ENCODE measurements at regions not wholly inside any gene's neighbourhood (a gene's known extent, or its start where the extent isn't known, plus 50 kb on each side); places are given as distances from the start of the nearest gene placed in this dataset.

DNA sequence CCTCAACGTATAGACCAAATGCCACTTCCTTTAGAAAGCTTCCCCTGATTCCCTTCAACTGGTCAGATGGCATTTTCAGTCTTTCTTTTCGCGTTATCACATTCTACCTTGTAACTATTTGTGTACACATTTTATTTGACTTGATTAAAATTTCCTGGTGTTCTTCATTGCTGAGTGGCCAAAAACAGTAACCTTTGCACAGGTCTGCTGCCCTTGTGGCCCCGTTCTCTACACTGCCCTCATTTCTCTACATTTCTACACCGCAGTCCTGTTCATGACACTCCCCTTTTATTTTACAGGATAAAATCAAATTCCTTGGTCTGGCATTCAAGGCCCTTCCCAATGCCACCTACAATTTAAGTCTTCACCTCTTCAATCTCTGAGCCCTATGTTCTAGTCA is 334.2 kb upstream of the SLC30A5 start:
- no peak for DNase-seq

DNA sequence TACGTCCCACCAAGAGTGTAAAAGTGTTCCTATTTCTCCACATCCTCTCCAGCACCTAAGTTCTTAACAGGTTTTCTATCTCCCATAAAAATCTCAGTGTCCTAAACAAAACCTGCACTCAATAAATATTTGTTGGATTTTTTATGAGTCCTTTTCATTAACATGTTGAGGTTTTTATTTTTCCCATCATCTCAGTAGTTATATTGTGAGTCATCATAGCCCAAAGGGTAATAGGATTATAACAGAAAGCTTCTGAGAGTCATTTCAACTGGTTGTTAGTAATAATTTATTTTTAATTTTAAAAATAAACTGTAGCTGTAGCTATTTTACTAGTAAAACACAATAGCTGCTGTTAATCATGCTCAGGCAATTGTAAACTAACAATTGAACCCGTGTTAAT is 331.6 kb upstream of the SLC30A5 start:
- DNase-seq, result no peak

DNA sequence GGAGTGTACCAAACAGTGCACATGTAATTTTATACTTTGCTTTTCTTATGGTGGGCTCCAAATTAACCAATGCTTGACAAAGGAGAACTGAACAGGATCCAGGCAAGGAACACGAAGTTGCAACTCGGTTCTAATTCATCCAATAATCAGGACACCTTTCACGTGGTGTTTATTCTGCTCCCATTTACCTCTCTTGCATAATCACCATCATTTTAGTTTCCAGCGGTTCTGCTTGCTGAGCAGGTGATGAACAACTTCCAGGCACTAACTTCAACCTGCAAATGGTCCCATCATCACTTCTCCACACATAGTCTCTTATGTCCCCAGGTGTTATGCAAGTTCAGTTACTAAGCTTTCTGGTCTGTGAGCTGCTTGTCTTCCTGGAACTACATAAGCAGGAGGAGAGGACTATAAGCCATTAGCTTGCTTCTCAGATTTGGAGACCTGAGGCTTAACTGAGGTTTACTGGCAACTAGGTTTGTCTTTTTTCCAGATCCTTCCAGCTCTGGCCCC is 326.8 kb upstream of the SLC30A5 start:
- no peak for DNase-seq

DNA sequence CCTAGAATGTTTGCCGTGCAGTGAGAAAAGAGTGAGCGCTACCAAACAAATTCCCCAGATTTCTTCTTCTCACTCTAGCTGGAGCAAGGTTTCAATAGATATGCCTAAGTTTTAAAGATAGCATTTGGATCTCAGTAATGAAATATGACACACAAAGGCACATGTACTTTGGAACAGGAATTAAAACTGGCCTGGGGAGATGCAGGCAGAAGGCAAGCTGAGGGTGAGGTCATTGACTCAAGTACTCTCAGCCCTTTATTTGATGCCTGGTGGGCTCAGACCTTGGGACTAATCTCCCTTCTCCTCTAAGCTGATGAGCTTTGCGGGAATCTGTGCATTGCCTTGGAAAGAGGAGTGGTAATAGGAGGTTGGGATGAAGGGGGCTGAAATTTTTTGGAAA is 323.3 kb upstream of the SLC30A5 start:
- DNase-seq, result no peak

DNA sequence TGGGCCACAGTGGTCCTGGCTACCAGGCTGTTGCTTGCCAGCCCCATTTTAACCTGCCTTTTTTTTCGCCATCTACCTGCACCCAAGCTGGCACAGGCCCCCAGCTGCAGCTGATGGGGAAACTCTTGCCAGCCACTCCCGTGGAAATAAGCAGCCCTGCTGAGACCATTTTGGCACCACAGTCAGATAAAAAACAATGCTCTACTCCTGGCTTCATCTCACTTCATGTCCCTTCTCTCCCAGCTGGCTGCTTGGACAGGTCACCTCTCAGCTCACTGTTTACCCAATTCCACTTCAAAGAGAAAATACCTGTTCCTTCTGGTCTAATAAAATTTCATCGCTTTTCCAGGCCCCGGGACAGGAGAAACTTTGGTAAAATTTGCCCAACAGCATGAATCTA is 322.6 kb upstream of the SLC30A5 start:
- DNase-seq, result no peak

DNA sequence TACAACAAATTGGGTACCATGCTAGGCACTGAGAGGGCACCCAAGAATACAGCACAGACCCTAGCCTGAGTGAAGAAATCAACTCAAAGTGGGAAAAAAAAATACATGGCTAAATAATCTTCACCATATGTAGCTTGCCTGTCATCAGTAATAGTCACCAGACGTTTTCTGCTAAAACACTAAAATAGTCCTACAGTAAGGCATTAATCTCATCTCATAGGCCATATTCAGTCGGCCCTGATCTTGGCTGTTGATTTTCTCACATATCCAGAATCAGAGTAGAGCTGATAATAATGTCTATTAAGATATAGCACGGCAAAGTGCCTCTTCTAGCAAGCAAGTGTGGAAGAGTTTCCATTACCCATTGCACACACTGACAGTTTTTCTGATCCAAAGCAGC is 322.1 kb upstream of the SLC30A5 start:
- DNase-seq, result no peak

DNA sequence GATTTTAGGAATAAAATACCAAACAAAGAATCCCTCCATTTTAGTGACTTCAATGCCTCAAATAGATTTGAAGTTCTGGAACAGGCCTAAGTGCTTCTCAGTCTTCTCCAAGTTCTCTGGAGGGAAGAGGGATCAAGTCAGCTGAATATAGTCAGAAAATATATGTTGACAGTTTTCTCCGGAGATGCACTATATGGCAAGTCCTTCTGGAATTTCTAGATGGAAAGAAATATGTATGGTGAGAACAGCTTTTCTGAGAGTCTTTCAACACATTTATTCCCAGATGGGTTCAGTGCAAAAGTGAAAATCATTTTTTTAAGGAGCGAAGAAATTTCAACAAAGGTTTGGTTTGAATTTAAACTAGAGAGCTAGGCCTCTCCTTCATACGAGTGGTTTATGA is 317.4 kb upstream of the SLC30A5 start:
- DNase-seq, result no peak

DNA sequence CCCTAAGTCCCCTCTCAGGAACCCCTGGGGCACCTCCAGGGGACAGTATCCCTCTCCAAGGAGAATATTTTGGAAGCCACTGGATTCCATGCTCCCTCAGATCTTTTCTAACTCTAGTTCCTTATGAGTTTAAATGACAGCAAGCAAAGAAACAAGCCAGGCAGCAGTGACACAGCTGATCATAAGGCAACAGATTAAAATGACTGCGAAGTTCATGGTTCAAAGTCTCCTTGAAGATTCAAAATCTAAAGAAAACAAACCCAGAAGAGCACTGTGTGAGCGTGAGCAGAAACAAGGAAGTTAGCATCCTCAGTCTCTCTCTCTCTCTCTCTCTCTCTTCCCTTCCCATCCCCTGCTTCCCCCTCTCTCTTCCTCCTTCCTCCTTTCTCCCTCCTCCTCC is 316.7 kb upstream of the SLC30A5 start:
- no peak for DNase-seq

DNA sequence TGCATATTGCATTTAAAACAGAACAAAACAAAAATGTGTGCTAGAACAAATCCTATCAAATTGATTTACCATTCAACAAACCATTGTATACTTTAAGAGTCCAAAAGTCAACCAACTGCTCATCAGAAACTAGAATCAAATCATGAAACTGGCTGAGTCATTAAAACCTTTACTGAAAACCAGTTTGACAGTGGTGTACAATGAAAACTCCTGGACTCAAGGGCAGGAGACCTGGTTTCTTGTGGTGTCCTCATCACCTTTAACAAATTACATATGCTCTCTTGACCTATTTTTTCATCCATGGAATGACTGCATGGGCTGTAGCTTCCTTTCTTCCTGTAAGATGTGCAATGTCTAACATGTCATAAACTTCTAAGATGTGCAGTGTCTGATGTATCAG is 315.3 kb upstream of the SLC30A5 start:
- no peak for DNase-seq

DNA sequence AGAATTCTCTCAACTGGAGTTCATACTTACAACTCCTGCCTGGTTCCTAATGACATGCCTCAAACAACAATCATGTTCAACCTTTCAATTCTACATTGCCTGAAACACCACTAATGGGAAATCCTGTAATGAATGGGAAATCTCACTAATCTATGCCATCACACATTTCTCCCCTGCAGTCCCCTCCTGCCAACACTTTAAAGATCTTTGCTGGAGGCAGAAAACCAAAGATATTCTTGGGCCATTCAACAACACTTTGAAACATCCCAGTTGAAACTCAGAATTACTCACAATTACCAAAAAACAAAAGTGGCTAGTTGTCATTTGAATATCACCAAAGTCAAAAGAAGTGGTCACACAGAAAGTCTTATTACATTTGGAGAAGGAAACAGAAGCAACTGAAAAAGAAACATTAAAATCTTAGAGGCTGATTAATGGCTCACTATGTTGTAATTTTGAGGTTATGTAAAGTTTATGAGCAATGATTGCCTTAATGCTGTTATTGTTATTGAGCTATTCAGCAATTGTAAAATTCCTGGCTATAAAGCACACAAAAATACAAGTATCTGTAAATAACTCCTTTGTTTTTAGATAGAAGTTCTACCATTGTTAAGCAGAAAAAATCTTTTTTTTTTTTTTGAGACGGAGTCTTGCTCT is 313.4 kb upstream of the SLC30A5 start:
- no peak for DNase-seq

DNA sequence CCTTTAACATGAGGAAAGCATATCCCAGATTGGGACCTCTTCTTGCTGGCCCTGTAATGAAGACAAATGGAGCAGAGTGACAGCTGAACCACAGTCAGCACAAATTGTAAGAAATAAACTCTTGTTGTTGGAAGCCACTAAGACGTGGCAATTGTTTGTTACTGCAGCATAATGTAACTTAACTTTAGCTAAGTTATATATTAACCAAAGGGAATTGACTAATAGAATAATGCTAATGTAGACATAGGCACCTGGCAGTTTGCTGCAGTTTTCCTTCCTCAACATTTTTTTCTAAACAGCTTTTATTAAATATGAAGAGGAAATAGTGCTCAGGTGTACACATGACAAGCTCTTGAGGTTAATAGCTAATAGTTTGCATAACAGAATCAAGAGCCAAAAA is 300.7 kb upstream of the SLC30A5 start:
- no peak for DNase-seq

DNA sequence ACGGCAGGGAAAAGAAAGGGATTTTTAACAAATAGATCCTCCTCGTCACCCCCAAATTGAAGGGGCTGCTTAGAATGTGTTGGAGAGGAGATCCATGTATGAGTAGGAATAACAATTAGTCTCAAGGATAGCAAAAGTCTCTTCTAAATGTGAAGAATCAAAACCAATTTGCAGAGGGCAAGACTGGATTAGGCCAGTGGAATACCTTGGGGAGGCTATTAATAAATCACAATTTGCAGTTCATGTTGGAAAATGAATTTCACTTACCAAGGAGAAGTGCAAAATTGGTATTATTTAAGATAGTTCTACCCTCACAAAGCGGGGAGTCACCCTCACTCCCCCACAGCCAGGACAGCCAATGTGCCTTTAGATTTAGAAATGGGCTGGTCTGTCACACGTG is 299.8 kb upstream of the SLC30A5 start:
- DNase-seq, result no peak

DNA sequence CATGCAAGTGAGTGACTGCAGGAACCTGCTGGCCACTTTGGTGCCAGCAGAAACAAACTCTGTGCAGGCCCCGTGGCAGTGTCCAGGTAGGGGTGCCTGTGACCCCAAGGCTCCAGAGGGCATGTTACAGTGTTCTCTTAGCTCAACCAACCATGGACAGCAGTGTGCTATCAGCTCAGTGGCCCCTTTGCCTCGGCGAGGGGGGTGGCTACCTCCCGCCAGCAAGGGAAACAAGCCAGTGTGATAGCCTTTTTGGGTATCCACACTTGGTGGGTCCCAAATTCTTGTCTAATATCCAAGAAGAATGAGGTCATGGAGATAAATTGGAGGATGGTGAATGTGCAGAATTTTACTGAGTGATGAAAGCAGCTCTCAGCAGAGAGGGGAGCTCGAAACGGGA is 298.6 kb upstream of the SLC30A5 start:
- no peak for DNase-seq

DNA sequence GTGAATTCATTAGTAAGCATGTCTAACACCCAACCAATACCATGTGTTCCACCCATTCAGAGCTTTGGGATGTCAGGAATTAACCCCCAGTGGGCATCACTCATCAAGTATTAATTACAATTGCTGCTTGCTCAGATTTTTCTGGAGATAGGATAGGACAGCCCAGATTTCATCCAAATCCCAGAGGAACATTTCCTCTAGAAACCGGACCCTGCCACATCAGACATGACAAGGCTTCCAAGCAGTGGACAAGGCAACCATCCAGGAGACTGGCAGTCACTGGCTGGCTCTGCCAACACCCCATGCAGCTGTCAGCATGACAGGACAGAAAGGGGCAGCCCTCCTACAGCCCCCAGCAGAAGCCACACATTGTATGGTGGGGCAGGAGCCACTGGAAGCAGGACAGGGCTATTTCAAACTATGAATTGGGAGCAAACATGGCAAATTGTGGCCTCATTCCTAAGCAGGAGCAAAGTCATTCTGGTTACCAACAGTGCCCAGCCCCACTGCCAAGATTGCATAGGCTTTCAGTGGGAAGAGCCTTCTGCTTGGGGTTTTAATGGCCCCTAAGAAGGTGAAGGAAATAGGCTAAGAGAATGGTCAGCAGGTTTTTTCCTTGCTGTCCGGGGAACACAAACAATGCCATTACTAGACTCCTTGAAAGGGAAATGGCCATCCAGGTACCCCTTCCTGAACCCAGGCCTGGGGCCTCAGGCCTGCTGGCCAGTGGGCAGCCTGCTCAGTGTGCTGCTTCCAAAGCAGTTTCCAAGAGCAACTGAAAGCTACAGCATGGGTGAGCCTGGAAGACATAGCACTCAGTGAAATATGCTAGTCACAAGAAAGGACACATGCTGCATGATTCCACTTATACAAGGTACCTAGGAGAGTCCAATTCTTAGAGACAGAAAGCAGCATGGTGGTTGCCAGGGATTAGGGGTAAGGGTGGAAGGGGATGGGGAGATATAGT is 294.7 kb upstream of the SLC30A5 start:
- DNase-seq, result no peak

DNA sequence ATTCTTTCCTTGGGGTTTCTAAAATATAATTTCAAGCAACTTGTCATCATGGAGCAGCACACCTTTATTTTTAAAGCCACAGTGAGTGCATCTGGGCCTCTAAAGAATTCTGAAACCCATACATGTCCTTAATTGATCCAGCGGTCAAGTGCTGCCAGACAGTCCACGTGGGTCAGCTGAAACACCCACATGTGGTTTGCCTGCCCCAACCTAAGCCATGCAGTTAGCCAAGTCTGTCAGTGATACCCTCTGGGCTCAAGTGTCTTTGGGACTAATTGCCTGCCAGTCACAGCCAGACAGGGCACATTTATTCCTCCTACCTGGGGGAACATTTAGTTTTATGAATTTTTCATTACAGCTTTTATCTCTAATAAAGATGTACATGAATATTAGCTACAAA is 291.4 kb upstream of the SLC30A5 start:
- no peak for DNase-seq

DNA sequence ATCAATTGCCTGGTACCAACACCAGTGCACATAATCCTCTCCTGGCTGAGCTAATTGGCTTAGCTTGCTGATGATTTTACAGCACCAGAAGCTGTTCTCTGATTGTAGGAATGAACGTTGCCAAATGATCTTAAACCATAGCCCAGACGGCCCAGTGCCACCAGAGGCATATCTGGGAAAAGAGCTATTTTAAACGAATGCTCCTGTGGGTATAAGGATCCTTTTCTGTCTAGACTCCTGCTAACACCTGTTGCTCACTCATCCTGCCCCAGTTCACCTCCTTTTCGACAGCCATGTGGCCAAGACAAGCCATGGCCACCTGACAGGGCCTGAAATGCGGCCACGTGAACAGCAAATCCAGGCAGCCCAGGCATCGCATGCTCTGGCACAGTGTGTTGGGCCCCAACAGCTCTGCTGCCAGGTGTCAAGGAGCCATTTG is 289.9 kb upstream of the SLC30A5 start:
- DNase-seq, result no peak

DNA sequence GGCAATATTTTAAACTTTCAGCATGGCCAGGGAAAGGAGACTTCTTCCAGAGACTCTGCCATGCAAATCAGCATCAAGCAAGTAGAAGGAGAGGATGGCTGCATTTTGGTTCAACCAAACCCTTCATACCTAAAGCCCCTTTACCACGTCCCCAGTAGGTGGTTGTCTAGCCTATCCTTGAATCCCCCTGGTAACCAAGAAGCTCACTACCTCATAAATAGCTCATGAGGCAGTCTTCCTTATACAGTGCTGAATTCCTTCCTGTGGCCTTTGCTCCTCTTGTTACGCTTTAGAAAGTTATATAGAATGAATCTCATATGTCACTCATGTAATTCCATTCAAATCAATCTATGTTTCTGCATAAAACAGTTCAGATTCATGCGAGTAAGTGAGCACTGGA is 289.5 kb upstream of the SLC30A5 start:
- DNase-seq, result no peak

DNA sequence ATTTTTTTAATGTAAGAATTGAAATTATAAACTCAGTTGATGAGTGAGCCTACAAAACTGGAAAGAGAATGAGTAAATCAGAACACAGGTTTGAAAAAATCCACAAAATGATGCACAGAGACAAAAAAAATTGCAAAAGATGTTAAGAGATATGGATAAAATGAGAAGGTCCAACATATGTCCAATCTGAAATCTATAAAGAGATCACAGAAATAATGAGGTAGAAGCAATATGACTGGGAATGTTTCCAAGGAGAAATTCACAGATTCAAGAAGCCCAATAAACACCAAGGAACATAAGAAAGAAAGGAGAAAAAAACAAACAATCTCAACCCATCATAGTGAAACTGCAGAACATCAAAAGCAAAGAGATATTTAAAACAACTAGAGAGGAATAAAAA is 288.4 kb upstream of the SLC30A5 start:
- no peak for DNase-seq

DNA sequence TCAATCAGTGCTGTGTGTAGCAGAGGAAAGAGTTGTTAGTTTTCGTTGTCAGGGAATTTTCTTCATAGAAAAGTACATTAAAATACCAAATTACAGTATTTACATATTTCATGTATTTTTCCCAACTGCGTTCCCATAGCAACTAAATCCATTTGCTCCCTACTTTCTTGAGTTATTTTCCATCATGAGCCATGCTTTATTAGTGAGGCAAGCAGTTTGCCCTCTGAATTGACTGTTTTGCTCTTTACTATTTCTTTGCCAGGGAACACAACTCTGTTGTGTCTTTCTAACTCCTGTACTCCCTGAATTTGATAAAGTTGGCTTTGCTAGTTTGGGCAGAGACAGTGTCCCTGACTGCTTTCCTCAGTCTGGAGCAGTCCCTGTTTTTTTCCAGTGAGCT is 276.2 kb upstream of the SLC30A5 start:
- no peak for DNase-seq

DNA sequence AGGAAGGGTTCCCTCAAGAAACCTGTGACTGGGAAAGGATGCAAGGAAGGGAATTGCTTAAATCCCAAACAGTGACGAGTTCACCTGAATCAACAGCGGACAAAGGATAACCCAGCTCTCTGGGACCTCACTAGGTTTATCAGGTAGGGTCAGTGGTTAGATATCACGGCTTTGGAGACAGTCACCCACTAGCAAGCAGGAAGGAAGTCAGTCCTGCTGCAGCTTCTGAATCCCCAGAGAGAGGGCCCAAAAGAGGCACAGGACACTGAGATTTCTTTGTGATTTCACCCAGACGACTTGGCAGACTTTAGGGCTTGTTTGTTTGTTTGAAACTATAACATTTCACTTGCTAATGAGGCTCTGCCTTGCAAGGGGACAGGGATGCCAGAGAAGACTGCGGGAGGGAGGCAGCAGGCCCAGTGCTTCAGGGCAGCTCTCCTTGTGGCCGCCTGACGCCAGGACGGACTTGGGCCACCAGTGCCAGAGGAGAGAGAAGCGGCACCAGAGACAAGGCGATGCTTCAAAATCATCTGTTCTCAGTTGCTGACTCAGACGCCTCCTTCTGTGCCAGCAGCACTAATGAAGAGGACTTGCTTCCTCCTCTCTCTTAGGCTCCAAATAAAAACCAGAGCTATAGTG is 275.6 kb upstream of the SLC30A5 start:
- DNase-seq, result no peak

DNA sequence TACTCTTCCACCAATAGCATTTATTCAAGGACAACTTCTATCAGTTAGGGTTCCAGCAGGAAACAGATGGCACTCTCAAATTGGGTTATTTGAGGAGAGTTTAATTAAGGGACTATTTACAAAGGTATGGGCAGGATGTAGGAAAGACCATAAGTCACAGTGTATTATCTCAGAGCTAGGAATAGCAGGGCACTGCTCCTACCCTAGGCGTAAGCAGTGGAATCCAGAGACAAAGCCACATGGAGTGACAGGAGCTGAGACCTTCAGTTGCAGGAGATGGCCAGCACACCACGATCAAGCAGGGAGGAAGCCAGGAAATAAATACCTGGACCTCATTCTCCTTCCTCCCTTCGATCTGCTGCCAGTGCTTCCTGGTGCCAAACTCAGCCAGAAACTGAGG is 274.9 kb upstream of the SLC30A5 start:
- DNase-seq, result no peak

DNA sequence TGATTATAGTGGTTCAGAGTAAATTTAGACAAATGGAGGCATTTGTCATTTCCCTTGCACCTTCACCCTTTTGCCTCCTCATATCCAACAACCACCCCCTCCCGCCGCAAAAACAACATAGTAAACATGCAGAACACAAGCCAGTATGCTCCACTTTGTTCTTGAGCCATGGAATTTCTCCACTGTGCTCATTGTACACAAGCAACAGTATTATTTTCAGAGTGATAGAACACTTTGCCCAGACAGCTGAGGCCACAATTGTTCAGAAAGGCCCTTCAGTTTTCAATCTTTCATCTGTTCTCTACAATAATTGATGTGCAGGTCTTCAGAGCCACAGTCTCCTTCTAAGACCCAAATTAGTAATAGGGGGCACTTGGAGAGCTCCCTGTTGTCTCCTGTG is 272.8 kb upstream of the SLC30A5 start:
- no peak for DNase-seq

DNA sequence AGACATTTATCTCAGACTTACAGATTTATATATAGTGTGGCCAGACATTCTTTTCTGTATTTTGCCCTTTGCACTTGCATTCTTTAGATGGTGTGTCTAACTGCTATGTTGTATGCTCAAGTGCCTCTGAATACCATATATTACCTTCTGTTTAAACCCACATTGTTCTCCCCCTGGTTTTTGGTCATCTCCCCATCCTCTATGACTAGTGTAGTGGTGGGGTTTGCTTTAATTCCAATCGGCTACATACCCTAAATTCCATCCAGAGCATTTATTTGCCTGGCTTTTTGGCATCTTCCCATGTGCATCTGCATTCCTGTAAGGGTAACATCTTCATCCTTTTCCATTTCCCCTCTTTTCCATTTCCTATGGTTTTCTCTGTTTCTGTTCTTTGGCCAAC is 271.0 kb upstream of the SLC30A5 start:
- DNase-seq, result no peak

DNA sequence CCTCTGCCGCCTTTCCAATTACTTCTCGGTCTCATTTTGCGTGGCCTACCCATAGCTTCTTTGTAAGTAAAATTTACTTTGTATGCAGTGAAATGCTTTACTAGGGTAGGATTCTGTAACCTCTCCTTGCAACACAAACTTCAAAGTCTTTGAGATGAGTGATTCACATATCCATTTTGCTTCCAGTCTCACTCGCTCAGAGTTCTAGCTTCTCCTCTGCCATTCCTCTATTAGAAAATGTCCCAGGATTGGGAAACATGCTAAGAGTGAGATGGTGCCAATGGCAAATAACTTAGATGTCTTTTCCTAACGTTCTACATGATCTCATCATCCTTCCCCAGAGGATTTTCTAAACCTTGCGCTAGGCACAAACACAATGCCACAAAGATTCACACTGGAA is 270.5 kb upstream of the SLC30A5 start:
- no peak for DNase-seq
